NCI-H82 (cell line): ENCODE measurements at regions not wholly inside any gene's neighbourhood (a gene's known extent, or its start where the extent isn't known, plus 50 kb on each side); places are given as distances from the start of the nearest gene placed in this dataset.
A peak's percentile ranks its signal among the peaks of the same experiment; 100 is the strongest.

Experiments
- DNase-seq: peaks from one replicate; lab custom pipeline; 2025; lab: John Stamatoyannopoulos, UW

GRCh38 chr1:106072909-106073600 lies 983.4 kb upstream of the PRMT6 start:
- no peak for DNase-seq

DNA sequence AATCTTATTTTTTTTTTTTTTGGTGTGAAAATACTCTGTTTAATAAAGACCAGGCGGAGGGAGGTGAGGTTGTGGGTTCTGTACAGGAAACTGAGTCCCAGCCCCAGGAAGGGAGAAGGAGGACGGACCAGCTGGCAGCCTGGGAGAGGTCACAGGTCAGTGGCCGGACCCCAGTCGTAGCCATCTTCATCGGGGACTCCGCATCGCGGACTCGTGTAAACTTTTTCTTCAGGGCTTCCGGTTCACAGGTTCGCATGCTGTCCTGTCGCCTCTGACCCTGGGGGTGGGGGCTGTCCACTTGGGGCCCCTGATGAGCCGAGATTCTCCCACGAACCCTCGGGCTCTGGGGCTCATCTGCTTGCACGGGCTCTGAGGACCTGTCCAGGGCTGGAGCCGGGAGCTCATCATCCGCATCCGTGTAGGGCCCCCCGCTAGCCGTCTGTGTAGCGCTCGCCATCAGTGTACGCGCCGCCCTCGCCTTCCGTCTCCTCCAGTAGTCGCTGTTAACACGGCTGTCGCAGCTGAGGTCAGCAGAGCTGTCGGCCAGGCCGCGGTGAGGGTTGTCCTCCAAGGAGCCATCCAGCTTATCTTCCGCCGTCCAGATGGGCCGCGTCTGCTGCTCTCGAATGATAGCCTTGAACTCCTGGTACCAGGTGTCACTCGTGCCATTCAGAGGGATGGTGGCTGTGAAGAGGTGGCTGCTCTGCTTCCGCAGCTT lies 975.7 kb upstream of the PRMT6 start:
- DNase-seq = no peak

- DNase-seq = no peak
Measured at GRCh38 chr1:106111044-106111443, 945.4 kb upstream of the PRMT6 start.

DNA sequence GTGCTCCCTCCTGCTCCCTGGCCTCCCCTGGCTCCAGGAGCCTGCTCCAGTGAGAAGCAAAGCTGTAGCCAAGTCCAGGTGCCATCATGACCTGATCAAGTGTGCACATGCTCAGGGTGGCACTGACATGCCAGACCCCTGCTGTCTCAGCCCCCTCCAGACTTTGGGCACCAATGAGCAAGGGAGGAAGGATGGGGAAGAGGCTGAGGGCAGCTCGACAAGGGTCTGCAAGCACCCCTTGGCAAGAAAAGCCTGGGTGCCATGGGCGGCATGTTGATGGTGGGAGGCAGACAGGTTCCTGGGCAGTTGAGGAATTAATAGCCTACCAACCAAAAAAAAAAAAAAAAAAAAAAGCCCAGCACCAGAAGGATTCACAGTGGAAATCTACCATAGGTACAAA lies 942.6 kb upstream of the PRMT6 start:
- DNase-seq = no peak

GRCh38 chr1:106120789-106121188 lies 935.7 kb upstream of the PRMT6 start:
- DNase-seq = no peak

DNA sequence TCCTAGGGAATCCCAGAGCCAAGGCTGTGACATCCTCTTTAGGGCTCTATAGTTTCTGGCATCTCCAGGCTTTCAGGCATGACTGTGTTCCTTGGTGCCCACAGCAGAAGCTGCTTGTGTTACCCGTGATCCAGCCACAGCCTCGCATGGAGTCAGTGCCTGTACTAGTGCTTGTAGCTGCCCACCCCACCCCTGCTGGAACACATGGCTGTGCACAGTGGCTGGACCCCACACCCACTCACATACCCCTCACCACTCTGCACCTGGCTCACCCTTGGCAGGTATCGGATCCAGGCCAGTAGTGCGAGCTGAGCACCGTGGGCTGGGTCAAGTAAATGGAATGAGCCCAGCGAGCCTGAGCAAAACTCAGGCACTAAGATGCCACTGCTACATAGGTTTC lies 934.7 kb upstream of the PRMT6 start:
- no peak for DNase-seq

DNA sequence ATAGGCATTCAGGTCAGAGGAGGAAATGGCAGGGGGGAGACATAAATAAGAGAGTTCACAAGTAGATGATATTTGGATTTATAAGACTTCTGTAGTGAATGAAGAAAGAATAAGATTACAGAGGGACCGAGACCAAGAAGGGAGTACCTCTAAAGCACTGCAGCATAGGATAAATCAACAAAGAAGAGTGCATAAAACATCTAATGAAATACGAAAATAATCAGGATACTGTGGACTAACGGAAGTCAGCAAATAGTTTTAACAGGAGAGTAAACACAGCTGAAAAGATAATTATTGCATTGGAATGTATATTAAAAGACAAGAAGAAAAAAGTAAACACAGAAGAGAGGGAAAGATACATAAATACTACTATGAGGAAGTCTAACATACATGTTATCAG lies 921.9 kb upstream of the PRMT6 start:
- no peak for DNase-seq

GRCh38 chr1:106173101-106173500 lies 883.4 kb upstream of the PRMT6 start:
- no peak for DNase-seq

GRCh38 chr1:106178791-106179190 lies 877.7 kb upstream of the PRMT6 start:
- DNase-seq = no peak

- no peak for DNase-seq
Measured at GRCh38 chr1:106181866-106182265, 874.6 kb upstream of the PRMT6 start.

DNA sequence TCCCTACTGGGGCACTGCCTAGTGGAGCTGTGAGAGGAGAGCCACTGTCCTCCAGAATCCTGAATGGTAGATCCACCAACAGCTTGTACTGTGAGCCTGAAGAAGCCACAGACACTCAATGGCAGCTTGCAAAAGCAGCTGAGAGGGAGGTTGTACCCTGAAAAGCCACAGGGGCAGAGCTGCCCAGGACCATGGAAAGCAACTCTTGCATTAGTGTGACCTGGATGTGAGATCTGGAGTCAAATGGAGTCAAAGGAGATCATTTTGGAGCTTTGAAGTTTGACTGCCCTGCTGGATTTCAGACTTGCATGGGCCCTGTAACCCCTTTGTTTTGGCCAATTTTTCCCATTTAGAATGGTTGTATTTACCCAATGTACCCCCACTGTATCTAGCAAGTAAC lies 871.4 kb upstream of the PRMT6 start:
- DNase-seq = no peak

DNA sequence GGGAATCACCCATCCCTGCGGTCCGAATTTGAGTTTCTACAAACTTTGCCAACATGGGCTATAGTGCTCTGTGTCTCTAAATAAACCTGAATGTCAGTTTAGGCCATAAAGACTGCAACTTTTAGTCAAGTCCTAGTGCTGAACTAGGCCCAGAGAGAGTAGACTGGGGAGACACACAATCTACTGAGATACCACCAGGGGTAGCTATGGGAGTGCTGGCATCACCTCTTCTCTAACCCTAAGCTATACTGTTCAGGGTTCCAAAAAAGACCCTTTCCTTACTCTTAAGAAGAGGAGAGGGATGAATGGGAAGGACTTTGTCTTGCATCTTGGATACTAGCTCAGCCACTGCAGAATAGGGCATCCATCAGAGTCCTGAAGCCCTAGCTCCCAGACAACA lies 866.7 kb upstream of the PRMT6 start:
- DNase-seq = peak; percentile 3

- no peak for DNase-seq
Measured at GRCh38 chr1:106194206-106194605, 862.3 kb upstream of the PRMT6 start.

DNA sequence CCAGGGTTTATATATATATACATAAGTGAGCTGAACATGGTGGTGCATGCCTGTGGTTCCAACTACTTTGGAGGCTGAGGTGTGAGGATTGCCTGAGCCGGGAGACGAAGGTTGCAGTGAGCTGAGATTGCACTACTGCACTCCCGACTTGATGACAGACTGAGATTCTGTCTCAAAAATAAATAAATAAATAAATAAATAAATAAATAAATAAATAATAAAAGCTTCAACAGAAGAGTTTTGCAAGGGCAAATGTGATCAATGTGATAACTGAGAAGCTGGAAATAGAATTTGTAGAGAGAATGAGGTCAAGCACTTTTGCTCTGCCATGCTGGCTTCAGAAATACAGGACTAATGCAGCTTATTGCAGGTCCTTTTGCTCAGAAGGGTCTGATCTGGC lies 855.8 kb upstream of the PRMT6 start:
- no peak for DNase-seq

DNA sequence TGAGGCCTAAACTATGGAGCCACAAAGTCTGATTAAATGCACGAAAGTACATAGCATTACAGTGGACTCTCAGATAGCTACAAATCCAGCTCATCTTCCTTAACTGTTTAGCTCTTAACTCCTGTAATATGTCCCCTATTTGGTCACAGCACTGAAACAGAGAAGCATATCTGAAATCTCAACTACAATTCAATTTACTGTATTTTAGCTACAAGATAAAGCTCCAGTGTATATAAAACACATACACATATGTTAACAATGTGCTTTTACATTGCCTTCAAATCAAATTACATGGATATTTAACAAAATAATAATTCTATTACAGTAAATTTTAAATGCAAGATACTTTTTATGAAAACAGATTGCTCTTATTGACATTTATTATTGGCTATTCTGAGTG lies 849.3 kb upstream of the PRMT6 start:
- no peak for DNase-seq

GRCh38 chr1:106217765-106218164 lies 838.7 kb upstream of the PRMT6 start:
- no peak for DNase-seq

GRCh38 chr1:106222403-106222802 lies 834.1 kb upstream of the PRMT6 start:
- DNase-seq = no peak

GRCh38 chr1:106223213-106223612 lies 833.3 kb upstream of the PRMT6 start:
- DNase-seq = no peak

DNA sequence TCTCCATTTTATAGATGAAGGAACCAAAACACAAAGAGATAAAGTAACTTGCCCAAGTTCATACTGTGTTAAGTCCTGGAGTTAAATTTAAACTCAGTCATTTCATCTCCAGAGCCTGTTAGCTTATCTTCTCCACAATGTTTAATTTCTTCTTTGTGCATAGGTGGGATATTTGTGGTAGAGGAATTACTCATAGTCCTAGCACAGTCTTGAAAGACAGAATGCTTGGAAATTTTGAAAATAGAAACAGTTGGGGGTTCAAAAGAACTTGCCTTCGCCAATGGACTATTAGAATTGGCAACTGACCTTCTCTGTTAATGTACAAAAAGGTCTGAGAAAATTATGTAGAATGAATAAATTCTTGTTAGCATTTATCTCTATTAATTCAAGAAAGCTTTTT lies 832.0 kb upstream of the PRMT6 start:
- no peak for DNase-seq

DNA sequence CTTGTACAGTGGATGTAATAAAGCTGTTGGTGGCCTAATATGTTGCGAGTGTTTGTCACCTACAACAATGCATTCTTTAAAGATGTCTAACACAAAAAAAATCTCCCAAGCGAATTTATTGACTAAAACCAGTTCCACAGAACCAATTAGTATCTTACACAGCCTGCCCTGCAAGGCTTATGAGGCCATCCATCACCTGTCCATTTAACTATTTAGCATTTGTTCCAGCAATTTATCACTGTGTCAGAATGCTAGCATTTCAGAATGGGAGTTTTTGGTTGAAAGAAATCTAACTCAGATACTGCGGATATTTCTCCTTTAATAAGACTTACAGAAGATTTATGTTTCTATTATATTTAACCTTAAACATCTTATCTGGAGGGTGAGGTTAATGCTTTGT lies 831.1 kb upstream of the PRMT6 start:
- no peak for DNase-seq

GRCh38 chr1:106226550-106226949 lies 829.9 kb upstream of the PRMT6 start:
- no peak for DNase-seq

GRCh38 chr1:106232128-106232527 lies 824.3 kb upstream of the PRMT6 start:
- DNase-seq = no peak

- DNase-seq = no peak
Measured at GRCh38 chr1:106233511-106233910, 823.0 kb upstream of the PRMT6 start.

GRCh38 chr1:106249365-106249764 lies 807.1 kb upstream of the PRMT6 start:
- no peak for DNase-seq
